HG02623 (cell line): ENCODE measurements at regions not wholly inside any gene's neighbourhood (a gene's known extent, or its start where the extent isn't known, plus 50 kb on each side); places are given as distances from the start of the nearest gene placed in this dataset.
"Not testable (repeated sequence)": the region's sequence is repeated elsewhere in the genome, so short reads cannot be mapped to it uniquely, and the experiment has no call there.

Experiments
- ATAC-seq: cut with Tn5 transposase; IDR thresholded peaks from one replicate; pipeline ENCODE4 v1.9.1; 2021; ENCODE audit warnings: moderate library complexity; ENCODE audit not compliant: unreplicated experiment

- no peak for ATAC-seq
Measured at GRCh38 chr13:65336916-65337315, 1893.2 kb downstream of the PCDH9 start.

- ATAC-seq = no peak
Measured at GRCh38 chr13:65336087-65336749, 1893.9 kb downstream of the PCDH9 start.

- ATAC-seq = no peak
Measured at GRCh38 chr13:65330691-65331090, 1899.4 kb downstream of the PCDH9 start.

GRCh38 chr13:65330287-65330686 is 1899.8 kb downstream of the PCDH9 start:
- ATAC-seq = no peak

- ATAC-seq = not testable (repeated sequence)
Measured at GRCh38 chr13:65323192-65323591, 1906.9 kb downstream of the PCDH9 start.

- ATAC-seq = not testable (repeated sequence)
Measured at GRCh38 chr13:65321423-65321822, 1908.7 kb downstream of the PCDH9 start.

DNA sequence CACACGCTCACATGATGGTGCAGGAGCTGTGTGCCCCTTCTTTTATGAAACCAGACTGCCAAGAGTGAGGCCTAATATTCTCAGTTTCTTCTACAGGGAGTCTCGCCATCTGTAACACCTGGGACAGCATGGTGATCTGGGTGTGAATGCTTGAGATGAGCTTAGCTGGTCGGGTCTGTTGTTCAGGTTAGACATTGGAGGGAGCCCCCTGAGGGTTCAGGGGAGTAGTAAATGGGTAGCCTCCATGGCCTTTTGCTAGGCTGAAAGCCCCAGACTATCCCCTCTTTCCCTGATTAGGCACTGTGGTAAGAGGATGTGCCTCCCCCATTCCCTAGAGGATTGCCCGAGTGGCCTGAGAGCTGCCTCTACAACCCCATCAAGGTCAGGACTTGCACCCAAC is 1916.1 kb downstream of the PCDH9 start:
- ATAC-seq = no peak

GRCh38 chr13:65310663-65311328 is 1919.3 kb downstream of the PCDH9 start:
- ATAC-seq = no peak

- ATAC-seq = no peak
Measured at GRCh38 chr13:65309906-65310305, 1920.2 kb downstream of the PCDH9 start.

GRCh38 chr13:65308729-65309128 is 1921.4 kb downstream of the PCDH9 start:
- not testable (repeated sequence) for ATAC-seq

GRCh38 chr13:65307056-65307455 is 1923.1 kb downstream of the PCDH9 start:
- ATAC-seq = no peak

DNA sequence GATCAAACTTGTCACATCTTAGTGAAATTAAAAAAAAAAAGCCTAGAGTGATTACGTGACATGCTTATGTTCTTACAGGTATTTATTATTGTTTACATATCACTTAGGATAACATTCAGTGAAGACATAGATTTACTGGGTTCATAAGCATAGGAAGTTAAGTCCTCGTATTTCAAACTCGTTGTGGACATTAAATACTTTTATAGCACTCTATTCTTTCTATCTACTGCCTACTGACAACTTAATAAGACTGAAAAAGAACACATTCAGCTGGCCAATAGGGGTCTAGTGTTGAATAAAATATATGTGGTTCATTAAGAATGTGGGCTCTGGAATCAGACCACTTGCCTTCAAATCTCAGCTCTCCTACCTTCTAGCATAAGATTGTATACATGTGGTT is 1927.4 kb downstream of the PCDH9 start:
- ATAC-seq = no peak

GRCh38 chr13:65301506-65301905 is 1928.6 kb downstream of the PCDH9 start:
- ATAC-seq = no peak

DNA sequence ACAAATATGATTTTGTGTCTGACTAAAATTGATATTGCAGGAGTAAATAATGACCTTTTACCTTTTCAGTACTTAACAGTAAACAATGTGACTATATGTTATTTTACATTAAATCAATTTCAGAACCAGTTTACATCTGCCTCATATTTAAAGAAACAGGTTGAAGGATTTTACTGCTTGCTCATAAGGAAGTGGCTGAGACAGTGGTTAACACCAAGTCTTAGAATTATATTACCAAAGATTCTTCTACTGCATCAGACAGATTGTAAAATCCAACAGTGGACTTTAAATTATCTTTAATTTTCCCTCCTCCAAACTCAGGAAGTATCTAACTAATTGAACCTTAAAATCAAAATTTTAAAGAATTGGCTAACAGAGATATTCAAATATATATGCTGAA is 1929.9 kb downstream of the PCDH9 start:
- no peak for ATAC-seq

- ATAC-seq = no peak
Measured at GRCh38 chr13:65293530-65294198, 1936.5 kb downstream of the PCDH9 start.

GRCh38 chr13:65292488-65292901 is 1937.6 kb downstream of the PCDH9 start:
- no peak for ATAC-seq

- no peak for ATAC-seq
Measured at GRCh38 chr13:65287405-65287804, 1942.7 kb downstream of the PCDH9 start.

GRCh38 chr13:65275838-65276630 is 1954.1 kb downstream of the PCDH9 start:
- ATAC-seq = no peak

DNA sequence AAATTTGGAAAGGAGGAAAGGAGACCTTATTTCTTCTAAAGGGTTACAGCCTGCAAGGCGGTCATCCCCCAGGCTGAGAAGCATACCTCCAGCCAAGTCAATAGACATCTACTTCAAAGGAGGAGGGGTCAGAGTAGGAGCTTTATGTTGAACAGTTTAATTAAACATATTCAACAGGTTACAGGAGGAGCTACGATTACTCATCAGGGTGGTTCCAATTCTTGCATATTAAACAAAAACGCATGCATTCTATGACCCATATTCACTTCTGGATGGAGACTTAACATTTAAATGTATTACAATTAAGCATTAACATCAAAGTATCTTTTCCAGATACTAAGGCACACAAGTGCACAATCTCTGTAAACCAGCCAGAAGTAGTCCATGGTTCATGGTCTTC is 1955.0 kb downstream of the PCDH9 start:
- ATAC-seq = no peak

DNA sequence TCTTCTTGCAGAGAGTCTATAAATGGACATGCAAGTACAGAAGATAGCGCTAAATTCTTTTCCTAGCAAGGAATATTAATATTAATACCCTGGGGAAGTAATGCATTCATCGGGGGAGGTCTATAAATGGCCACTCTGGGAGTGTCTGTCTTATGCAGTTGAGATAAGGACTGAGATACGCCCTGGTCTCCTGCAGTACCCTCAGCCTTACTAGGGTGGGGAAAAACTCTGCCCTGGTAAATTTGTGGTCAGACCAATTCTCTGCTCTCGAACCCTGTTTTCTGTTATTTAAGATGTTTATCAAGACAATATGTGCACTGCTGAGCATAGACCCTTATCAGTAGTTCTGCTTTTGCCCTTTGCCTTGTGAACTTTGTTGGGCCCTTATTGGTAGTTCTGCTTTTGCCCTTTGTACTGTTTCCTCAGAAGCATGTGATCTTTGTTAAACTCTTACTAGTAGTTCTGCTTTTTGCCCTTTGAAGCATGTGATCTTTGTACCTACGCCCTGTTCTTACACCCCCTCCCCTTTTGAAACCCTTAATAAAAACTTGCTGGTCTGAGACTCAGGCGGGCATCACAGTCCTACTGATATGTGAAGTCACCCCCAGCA is 1956.2 kb downstream of the PCDH9 start:
- not testable (repeated sequence) for ATAC-seq

DNA sequence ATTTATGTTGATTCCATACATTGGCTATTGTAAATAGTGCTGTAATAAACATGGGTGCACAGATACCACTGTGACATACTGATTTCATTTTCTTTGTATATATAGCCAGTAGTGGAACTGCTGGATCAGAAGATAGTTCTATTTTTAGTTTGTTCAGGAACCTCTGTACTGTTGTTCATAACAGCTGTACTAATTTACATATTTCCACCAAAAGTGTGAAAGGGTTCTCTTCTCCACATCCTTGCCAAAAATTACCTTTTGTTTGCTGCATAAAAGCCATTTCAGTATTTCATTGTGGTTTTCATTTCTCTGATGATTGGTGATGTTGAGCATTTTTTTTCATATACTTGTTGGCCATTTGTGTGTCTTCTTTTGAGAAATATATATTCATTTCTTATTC is 1962.1 kb downstream of the PCDH9 start:
- no peak for ATAC-seq
